ENCODE measurements at regions not wholly inside any gene's neighbourhood (a gene's known extent, or its start where the extent isn't known, plus 50 kb on each side); places are given as distances from the start of the nearest gene placed in this dataset.
"Not testable (repeated sequence)": the region's sequence is repeated elsewhere in the genome, so short reads cannot be mapped to it uniquely, and the experiment has no call there.

DNA sequence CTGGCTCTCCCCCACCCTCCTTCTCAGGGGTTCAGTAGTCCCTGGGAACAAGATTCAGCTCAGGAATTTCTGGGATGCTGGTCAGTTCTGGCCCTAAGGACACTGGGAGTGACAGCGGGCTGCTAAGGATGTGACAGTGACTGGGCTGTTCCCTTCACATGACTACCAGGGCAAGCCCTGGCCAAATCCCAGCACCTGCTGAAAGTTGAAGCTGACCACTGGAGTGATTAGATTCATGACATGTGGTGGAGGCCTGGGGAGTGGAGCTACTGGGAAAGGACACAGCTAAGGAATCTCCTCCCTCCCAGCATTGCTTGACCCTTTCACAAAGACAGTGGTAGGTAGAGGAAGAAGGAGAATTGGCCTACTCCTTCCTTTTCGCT, 204.9 kb downstream of the DAD1 start:
- no peak for DNase-seq

DNA sequence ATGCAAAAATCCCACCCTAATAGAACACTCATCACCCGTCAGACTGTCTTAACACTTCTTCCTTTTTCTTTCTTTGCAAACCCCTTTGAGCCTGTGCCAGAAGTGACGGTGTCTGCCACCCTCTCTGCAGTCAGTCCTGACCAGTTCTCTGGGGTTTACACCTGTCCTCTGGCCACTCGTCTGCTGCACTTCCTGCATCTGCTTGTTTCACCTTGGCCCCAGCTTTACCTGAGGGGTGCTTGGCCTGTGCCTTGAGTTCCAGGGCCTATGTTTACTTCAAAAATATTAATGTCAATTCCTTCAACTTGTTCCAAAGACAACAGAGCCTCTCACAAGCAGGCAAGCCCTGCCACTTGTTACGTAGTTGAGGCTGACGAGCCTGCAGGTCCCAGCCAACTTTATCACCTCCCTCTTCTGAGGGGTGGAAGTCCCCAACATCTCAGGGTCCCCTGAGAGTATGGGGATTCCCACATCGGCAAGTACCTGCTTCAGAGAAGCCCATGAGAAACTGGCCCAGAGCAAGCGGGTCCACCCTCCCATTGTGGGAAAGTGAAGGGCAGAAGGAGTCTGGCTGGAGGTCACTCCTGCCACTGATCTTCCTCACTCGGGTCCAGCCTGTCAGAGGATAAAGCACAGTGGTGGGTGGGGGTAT, 205.4 kb downstream of the DAD1 start:
- DNase-seq = no peak

GRCh38 chr14:22382955-22383354, 206.1 kb downstream of the DAD1 start:
- DNase-seq = no peak

- DNase-seq = no peak
Observed at GRCh38 chr14:22382395-22382794, 206.6 kb downstream of the DAD1 start.

- DNase-seq = no peak
Observed at GRCh38 chr14:22381766-22382165, 207.3 kb downstream of the DAD1 start.

GRCh38 chr14:22381408-22381760, 207.6 kb downstream of the DAD1 start:
- no peak for DNase-seq

GRCh38 chr14:22380571-22381407, 208.2 kb downstream of the DAD1 start:
- no peak for DNase-seq

GRCh38 chr14:22379727-22380126, 209.3 kb downstream of the DAD1 start:
- DNase-seq = no peak

DNA sequence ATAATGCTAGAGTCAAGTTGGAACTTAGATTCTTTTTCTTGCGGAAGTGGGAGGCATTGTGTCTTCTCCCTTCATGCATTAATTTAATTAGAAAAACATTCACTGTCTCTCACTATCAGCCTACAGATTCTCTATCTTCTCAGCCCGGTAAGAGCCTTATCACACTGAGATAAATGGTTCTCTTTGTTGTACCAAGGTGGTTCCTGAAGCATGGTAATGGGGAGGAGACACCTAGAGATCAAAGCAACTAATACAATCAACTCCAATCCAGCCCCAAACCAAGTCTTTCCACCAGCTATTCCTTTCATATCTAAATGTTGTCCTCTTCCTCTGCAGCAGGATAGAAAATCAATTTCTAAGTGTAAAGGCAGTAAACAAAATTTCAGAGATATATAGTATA, 210.8 kb downstream of the DAD1 start:
- DNase-seq = no peak

DNA sequence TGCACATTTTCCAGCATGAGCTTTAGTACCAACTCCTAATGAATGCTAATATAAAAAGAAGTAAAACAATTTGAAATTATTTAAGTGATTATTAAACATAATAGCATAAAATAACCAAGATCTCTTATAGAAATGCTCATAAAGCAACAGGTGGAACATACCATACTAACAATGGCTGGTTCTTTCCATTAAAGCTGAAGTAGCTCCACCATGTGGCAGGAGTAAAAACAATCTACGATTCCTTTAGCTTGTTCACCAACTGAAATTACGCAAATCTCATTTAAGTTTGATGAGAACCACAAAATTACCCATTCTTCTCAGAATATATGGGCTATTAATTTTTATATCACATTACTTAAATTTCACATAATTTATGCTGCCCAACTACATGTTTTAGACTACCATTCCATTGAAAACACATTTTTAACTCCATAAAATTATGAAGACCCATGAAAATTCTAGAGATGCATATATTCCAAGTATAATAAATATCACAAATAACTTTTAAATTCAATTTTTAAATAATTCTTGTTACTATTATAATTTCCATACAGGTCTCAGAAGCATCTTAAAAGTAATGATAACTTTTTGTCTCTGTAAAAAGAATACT, 213.6 kb downstream of the DAD1 start:
- DNase-seq = no peak

DNA sequence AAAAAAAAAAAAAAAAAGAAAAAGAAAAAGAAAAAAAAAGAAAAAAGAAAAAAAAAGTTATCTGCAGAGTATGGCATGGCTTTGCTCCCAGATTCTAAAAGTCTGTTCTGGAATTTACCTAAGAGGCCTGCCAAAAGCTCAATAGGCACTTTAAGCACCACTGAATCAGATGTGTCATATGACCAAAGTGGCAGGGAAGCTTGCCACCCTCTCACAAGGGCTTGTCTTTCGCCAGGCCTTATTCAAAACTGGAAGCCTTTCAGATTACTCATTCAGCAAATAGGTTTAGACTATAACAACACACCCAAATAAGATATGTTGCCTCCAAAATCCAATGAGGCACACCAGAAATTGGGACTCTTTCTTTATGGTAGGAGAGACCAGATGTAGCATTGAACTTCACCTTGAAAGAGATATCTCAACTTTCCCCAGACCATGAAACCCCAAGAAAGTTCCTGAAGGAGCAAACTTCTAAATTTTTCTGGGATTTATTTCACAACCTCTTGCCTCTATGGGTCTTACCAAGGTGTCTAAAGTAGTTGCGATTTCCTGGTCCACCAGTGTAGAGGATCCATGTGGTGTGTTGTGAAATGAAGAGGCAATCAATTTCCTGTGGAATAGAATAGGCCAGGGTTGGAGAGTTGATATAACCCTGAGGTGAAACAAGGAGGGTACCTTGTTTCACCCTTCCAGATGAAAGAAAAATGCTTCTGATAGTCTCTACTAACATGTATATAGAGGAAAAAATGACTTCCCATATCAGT, 218.8 kb downstream of the DAD1 start:
- DNase-seq = no peak

- DNase-seq = no peak
Observed at GRCh38 chr14:22358726-22359125, 230.3 kb downstream of the DAD1 start.

DNA sequence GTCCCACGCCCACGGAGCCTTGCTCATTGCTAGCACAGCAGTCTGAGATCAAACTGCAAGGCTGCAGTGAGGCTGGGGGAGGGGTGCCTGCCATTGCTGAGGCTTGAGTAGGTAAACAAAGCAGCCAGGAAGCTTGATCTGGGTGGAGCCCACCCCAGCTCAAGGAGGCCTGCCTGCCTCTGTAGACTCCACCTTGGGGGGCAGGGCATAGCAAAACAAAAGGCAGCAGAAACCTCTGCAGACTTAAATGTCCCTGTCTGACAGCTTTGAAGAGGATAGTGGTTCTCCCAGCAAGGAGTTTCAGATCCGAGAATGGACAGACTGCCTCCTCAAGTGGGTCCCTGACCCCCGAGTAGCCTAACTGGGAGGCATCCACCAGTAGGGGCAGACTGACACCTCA, 239.7 kb downstream of the DAD1 start:
- DNase-seq = not testable (repeated sequence)

DNA sequence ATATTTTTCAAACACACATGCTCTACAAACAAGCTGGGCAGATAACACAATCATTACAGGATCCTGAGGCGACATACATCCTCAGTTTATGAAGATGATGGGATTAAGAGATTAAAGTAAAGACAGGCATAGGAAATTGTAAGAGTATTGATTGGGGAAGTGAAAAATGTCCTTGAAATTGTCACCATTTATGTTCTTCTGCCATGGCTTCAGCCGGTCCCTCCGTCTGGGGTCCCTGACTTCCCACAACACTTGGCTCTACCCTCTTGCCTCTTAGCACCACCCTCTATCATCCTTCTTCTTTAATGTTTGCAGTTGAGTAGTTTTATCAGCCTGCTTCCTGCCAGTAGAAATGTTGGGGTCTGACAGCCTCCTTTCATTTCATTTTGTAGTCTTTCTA, 244.4 kb downstream of the DAD1 start:
- DNase-seq = no peak

- DNase-seq = not testable (repeated sequence)
Observed at GRCh38 chr14:22344209-22344608, 244.8 kb downstream of the DAD1 start.

DNA sequence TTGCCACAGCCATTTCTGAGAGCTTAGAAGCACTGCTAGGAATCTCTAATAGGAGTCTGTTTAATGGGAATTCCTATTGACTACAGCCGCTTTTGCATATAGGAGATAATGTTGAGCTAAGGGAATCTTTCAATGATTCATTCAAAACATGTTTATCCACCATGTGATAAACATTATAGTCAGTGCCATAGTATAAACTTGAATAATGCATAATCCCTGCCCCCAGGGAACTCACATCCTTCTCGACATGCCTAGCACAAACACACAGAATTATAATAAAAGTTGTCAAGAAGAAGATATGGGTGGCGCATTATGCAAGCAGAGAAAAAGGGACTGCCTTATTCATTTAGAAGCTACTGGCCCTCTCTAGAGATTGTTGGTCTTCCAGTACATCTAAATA, 248.0 kb downstream of the DAD1 start:
- no peak for DNase-seq

- DNase-seq = no peak
Observed at GRCh38 chr14:22338917-22339715, 249.9 kb downstream of the DAD1 start.

DNA sequence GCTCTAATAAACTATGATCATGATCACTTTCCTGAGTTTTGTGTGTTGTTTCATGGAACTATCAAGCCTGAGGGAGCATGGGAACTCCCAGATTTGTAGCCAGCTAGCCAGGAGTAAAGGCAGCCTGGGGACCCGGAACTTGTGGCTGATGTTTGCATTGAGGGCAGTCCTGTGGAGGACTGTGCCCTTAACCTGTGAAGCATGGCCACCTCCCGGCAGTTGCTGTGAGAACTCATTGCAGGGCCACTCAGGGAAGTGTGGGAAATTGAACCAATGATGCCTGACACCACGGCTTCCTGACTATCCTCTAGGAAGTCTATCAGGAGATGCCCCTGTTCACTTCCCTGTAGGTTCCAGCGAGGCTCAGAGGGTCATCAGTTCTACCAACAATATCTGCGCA, 250.6 kb downstream of the DAD1 start:
- no peak for DNase-seq

- DNase-seq = no peak
Observed at GRCh38 chr14:22337938-22338337, 251.1 kb downstream of the DAD1 start.

DNA sequence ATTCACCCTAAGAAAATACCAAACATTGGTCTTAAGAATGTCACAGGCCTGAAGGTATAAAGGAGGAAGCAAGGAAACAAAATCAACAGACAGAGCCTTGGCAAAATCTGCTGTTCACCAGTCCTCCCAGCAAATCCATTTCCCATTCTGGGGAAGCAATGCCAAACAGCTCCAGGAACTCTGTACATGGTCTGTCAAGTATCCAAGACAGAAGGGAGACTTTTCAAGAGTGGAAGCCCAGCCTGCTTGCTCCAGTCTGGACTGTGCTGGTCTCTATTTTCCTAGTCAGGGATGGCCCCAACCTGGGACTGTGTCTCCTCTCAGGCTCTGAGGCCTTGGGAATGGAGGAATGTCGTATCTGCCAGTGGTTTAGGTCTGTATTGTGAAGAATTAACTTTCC, 251.5 kb downstream of the DAD1 start:
- no peak for DNase-seq

- DNase-seq = no peak
Observed at GRCh38 chr14:22336031-22336430, 253.0 kb downstream of the DAD1 start.

DNA sequence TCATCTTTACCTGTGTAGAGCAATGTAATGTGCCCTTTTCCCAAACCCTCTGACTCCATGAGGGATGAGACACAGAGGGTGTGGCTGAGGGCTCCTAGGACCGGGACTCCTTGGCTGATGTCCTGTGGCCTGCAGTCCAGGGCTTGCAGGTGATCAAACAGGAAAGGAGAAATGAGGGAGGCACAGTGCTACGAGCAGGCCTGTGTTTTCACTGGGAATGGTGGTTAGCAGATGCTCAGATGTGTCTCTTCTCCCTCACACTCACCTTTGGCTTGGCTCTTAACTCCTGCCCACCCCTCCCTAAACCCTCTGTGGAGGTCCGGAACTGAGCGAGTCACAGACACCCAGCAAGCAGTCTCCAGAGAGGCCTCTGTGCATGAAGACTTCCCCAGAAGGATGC, 254.4 kb downstream of the DAD1 start:
- DNase-seq = no peak

- DNase-seq = no peak
Observed at GRCh38 chr14:22334275-22334577, 254.8 kb downstream of the DAD1 start.

All from activated CD4-positive, alpha-beta T cell treated with anti-CD3 and anti-CD28 coated beads for 4 hours (primary cell).